ENCODE measurements at regions not wholly inside any gene's neighbourhood (a gene's known extent, or its start where the extent isn't known, plus 50 kb on each side); places are given as distances from the start of the nearest gene placed in this dataset.
"Not testable (repeated sequence)": the region's sequence is repeated elsewhere in the genome, so short reads cannot be mapped to it uniquely, and the experiment has no call there.

DNA sequence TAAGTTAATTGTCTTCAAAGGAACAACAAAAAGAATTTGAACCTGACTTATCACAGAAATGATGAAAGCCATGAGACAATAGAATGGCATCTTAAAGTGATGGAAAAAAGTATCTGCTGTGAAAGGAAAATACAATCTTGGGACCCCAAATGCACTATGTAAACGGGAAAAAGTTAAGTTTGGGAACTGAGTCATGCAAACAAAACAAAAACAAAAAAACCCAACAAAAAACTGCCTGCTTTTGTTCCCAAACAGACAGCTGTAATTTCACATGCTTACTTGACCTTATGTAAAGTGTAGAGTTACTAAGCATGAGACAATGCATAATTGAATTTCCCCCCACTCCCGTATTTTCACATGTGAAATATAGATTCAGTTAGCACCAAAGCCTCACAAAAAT, 122.1 kb upstream of the RBMS1 start:
- no peak for DNase-seq (ENCODE audit: low read depth)

GRCh38 chr2:160616149-160616548, 122.5 kb upstream of the RBMS1 start:
- DNase-seq (ENCODE audit: low read depth): no peak

More for the DNA sequence above, 122.1 kb upstream of the RBMS1 start:
- in situ Hi-C loops (cut with HindIII; ENCODE audit: low pct_unique_long_range_greater_than_20kb, low sequenced_read_pairs): no loop called here

DNA sequence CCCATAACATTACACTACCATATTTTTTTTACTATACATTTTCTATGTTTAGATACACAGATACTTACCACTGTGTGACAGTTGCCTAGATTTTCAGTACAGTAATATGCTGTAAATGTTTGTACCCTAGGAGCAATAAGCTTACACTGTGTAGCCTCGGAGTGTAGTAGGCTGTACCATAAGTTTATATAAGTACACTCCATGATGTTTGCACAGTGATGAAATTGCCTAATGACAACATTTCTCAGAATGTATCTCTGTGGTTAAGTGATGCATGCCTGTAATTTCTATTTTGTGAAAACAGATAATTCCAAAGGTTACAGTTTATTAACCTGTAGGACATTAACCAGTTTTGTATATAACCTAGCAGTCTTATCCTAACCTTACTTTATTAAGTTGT, 128.1 kb upstream of the RBMS1 start:
- in situ Hi-C loops (cut with HindIII; ENCODE audit: low pct_unique_long_range_greater_than_20kb, low sequenced_read_pairs): no loop called here
- no peak for DNase-seq (ENCODE audit: low read depth)

More at GRCh38 chr2:160616149-160616548, 122.5 kb upstream of the RBMS1 start:
- in situ Hi-C loops (cut with HindIII; ENCODE audit: low pct_unique_long_range_greater_than_20kb, low sequenced_read_pairs): no loop called here

GRCh38 chr2:160628020-160628637, 134.5 kb upstream of the RBMS1 start:
- in situ Hi-C loops (cut with HindIII; ENCODE audit: low pct_unique_long_range_greater_than_20kb, low sequenced_read_pairs); DNase-seq (ENCODE audit: low read depth): not testable (repeated sequence)

- in situ Hi-C loops (cut with HindIII; ENCODE audit: low pct_unique_long_range_greater_than_20kb, low sequenced_read_pairs): no loop called here
- DNase-seq (ENCODE audit: low read depth): no peak
Observed at GRCh38 chr2:160628811-160629210, 135.2 kb upstream of the RBMS1 start.

- in situ Hi-C loops (cut with HindIII; ENCODE audit: low pct_unique_long_range_greater_than_20kb, low sequenced_read_pairs): no loop called here
- DNase-seq (ENCODE audit: low read depth): no peak
Observed at GRCh38 chr2:160630801-160631590, 137.4 kb upstream of the RBMS1 start.

- no peak for DNase-seq (ENCODE audit: low read depth)
- in situ Hi-C loops (cut with HindIII; ENCODE audit: low pct_unique_long_range_greater_than_20kb, low sequenced_read_pairs): no loop called here
Observed at GRCh38 chr2:160632084-160632975, 138.7 kb upstream of the RBMS1 start.

DNA sequence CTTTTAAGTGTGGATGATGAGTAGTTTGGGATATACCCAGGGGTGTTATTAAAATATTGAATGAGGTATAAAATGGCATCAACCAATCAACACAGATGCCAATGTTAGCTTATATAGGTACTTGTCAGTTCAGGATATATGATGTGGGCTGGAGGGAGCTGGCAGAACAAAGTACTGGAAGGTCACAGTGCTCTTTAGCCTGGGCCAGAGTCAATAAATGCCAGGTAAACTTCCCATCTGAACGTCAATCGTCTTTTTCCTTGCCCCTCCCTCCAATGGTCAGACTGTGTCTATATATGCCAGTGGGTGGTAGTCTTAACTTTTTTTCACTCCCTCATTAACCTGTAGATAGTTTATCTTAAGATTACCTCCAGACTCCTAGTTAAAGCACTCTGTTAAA, 140.8 kb upstream of the RBMS1 start:
- in situ Hi-C loops (cut with HindIII; ENCODE audit: low pct_unique_long_range_greater_than_20kb, low sequenced_read_pairs): no loop called here
- DNase-seq (ENCODE audit: low read depth): no peak

GRCh38 chr2:160635488-160635887, 141.9 kb upstream of the RBMS1 start:
- DNase-seq (ENCODE audit: low read depth): no peak
- in situ Hi-C loops (cut with HindIII; ENCODE audit: low pct_unique_long_range_greater_than_20kb, low sequenced_read_pairs): no loop called here

GRCh38 chr2:160639472-160639871, 145.9 kb upstream of the RBMS1 start:
- in situ Hi-C loops (cut with HindIII; ENCODE audit: low pct_unique_long_range_greater_than_20kb, low sequenced_read_pairs): no loop called here
- DNase-seq (ENCODE audit: low read depth): no peak

DNA sequence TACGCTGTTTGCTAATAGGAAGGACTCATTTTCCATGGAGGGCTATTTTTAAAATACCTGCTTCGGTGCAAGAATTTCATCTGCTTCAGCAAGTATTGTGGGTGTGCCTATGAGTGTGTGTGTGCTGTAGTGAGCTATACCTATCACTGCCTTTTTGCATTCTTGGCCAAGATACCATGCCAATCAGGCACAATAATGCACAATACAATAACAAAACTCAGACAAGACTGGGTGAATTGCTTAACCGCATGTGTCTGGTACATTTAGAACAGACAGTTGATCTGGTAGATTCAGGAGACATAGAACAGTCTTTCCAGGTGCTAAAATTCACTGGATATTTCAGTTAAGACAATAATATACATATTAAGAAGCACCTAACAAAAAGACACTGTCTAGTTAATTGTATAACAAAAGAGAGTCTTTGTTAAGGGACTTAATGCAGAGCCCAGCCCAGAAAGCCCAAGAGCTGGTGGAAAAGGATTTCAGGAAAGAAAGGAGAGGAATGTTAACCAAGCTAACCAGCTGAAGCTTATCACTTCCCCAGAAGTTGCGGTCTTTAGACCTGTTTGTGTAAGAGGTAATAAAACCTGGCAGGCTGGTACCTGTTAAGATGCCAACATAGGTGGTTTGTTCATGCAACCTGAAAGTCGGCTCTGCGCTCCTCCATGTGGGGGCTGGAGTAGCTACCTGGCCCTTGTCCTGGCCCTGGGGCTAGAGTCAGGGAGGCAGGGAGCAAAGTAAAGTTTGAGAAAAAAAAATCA, 153.3 kb upstream of the RBMS1 start:
- no peak for DNase-seq (ENCODE audit: low read depth)
- in situ Hi-C loops (cut with HindIII; ENCODE audit: low pct_unique_long_range_greater_than_20kb, low sequenced_read_pairs): no loop called here

DNA sequence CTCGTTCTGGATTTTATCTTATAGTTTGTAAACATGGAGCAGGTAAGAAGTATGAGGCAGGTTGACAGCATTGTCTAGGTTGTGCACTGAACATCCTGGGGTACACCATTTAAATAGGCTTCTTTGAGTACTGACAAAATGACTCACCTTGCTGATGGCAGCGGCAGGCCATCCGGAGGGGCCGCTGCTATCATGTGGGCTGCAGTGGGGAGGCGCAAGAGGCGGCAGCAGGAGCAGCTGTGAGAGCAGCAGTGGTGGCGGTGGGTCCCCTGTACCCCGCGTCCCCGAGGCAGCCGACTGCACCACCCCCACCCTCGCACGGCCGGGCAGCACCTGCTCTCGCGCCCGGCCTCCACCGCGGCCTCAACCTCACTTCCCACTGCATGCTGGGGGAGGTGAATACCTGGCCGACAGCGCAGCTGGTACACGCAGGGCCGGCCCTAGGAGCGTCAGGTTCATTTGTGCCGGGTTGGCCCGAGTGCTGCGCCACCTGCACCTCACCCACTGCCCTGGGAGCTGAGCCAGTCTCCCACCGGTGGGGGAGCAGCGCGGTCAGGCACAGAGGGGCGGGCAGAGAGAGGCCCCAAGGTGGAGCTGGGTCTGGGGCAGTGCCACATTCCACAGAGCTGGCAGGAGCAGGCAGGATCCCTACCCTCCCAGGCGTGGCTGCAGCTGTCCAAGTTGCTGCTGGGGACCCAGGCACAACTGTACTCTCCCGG, 154.5 kb upstream of the RBMS1 start:
- DNase-seq (ENCODE audit: low read depth): no peak
- in situ Hi-C loops (cut with HindIII; ENCODE audit: low pct_unique_long_range_greater_than_20kb, low sequenced_read_pairs): no loop called here

DNA sequence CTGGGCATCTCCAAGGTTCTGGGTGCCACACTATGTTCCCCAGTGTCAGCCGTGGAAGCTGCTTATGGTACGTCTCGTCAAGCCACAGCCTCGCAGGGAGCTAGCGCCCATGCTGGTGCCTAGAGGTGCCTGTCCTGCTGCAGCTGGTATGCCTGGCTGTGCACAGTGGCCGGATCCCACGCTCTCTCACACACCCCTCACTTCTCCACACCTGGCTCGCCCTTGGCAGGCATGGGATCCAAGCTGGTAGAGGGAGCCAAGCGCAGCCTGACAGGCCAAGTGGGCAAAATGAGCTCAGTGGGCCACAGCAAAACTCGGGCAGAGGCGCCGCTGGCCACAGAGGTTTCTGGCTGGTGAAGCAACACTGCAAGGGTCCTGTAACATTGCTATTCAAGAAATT, 156.1 kb upstream of the RBMS1 start:
- DNase-seq (ENCODE audit: low read depth): no peak
- in situ Hi-C loops (cut with HindIII; ENCODE audit: low pct_unique_long_range_greater_than_20kb, low sequenced_read_pairs): no loop called here

DNA sequence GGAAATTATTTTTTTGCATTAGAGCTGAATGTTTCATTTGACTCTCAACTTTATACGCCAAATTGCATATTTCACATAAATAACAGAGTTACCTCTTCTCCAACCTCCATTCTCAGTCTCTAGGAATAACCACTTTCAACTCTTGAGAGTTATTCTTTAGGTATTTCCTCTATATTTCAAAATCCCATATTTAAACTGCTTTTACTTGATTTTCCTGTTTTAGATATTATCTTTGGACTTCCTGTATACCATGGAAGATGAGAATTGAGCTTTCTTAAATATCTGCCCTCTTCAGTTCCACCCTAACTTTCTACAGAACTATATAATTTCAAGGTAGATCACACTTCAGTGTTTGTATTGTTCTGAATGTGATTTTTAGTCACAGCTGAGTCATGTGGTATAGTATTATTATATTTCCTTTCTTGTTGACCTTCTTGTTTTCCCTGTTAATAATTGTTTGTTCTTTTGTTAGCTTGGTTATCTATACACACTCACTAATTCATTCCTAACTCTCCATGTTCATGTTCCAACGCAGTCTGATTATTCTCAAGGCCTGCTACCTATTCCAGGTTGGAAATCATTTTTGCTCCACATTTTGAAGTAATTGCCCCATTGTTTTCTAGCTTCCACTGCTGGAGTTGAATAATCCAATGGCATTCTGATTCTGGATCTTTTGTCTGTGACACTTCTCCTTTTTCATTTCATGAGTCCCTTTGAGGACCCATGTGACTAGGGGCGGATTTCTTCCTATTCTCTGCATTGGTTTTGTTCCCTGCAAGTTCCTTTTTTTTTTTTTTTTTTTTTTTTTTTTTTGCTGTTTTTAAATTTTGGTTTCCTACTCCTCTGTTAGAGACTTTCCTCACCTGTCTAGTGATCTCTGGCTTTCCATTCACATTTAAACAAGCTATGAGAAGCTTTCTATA, 156.8 kb upstream of the RBMS1 start:
- in situ Hi-C loops (cut with HindIII; ENCODE audit: low pct_unique_long_range_greater_than_20kb, low sequenced_read_pairs): no loop called here

GRCh38 chr2:160651416-160652200, 158.0 kb upstream of the RBMS1 start:
- no peak for DNase-seq (ENCODE audit: low read depth)
- in situ Hi-C loops (cut with HindIII; ENCODE audit: low pct_unique_long_range_greater_than_20kb, low sequenced_read_pairs): no loop called here

More for the DNA sequence above, 156.8 kb upstream of the RBMS1 start:
- no peak for DNase-seq (ENCODE audit: low read depth)

DNA sequence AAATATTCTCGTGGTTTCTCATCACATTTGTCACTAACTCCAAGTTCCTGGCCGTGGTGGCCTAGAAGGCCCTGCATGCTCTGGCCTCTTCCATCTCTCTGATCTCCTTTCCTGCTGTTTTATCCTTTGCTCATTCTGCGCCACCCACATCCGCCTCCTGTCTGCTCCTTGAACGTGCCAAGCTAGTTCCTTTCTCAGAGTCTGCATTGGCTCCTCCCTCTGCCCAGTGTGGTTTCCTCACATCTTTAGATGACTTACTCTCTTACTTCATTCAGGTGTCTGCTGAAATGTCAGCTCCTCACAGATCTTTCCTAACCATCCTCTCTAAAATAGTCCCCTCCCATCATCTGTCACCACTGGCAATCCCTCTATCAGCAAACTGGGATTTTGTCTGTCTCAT, 158.6 kb upstream of the RBMS1 start:
- in situ Hi-C loops (cut with HindIII; ENCODE audit: low pct_unique_long_range_greater_than_20kb, low sequenced_read_pairs): no loop called here
- DNase-seq (ENCODE audit: low read depth): no peak

All from Caki2 (cell line).